ENCODE measurements at regions not wholly inside any gene's neighbourhood (a gene's known extent, or its start where the extent isn't known, plus 50 kb on each side); places are given as distances from the start of the nearest gene placed in this dataset.

DNA sequence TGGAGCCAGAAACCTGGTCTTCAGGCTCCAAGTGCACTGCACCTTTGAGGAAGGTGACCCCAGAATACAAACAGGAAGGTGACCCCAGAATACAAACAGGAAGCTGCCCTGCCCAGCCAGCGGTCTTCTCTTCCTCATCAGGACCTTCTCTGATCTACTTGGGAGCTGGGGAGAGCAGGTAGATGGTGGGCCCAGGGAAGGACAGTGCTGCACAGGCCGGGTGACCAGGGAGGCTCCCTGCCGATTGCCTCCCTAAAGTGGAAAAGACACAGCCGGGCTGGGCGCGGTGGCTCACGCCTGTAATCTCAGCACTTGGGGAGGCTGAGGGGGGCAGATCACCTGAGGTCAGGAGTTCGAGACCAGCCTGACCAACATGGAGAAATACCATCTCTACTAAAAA, 151.8 kb upstream of the CHST15 start:
- 95% methylated on average over 8 of the region's 8 CpGs for WGBS (ENCODE audit: low lambda C conversion rate, missing lambda C conversion rate)
- TF ChIP-seq, protein P1, sequence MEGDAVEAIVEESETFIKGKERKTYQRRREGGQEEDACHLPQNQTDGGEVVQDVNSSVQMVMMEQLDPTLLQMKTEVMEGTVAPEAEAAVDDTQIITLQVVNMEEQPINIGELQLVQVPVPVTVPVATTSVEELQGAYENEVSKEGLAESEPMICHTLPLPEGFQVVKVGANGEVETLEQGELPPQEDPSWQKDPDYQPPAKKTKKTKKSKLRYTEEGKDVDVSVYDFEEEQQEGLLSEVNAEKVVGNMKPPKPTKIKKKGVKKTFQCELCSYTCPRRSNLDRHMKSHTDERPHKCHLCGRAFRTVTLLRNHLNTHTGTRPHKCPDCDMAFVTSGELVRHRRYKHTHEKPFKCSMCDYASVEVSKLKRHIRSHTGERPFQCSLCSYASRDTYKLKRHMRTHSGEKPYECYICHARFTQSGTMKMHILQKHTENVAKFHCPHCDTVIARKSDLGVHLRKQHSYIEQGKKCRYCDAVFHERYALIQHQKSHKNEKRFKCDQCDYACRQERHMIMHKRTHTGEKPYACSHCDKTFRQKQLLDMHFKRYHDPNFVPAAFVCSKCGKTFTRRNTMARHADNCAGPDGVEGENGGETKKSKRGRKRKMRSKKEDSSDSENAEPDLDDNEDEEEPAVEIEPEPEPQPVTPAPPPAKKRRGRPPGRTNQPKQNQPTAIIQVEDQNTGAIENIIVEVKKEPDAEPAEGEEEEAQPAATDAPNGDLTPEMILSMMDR (IDR thresholded peaks at IDR 0.05; ENCODE audit: poor library complexity), result no peak
- TF ChIP-seq EZH2 (IDR thresholded peaks at IDR 0.05; ENCODE audit: borderline replicate concordance), result no peak
- no peak for TF ChIP-seq EZH2phosphoT487 (IDR thresholded peaks at IDR 0.05; ENCODE audit: low read depth, severe bottlenecking, unreplicated experiment)
- Histone ChIP-seq H3K27ac (no peak overlapping the region), H3K27me3 (no peaks in the 10 kb centered on the region), H4K20me1 (ENCODE audit: insufficient read depth, poor library complexity, severe bottlenecking) (no peaks in the 10 kb centered on the region), H2AFZ (no peak overlapping the region), H3K4me3 (no peak overlapping the region), H3K36me3 (replicated peaks; ENCODE audit: insufficient read depth, low read depth) (no peaks in the 10 kb centered on the region), H3K79me2 (no peaks in the 10 kb centered on the region), H3K9me3 (ENCODE audit: low read depth) (no peaks in the 10 kb centered on the region), H3K9me2 (replicated peaks; ENCODE audit: insufficient read depth) (no peaks in the 10 kb centered on the region), H3K4me1 (ENCODE audit: insufficient read depth) (no peaks in the 10 kb centered on the region), H3K4me2 (no peak overlapping the region)
- no peak for DNase-seq (ENCODE audit: low spot score)

DNA sequence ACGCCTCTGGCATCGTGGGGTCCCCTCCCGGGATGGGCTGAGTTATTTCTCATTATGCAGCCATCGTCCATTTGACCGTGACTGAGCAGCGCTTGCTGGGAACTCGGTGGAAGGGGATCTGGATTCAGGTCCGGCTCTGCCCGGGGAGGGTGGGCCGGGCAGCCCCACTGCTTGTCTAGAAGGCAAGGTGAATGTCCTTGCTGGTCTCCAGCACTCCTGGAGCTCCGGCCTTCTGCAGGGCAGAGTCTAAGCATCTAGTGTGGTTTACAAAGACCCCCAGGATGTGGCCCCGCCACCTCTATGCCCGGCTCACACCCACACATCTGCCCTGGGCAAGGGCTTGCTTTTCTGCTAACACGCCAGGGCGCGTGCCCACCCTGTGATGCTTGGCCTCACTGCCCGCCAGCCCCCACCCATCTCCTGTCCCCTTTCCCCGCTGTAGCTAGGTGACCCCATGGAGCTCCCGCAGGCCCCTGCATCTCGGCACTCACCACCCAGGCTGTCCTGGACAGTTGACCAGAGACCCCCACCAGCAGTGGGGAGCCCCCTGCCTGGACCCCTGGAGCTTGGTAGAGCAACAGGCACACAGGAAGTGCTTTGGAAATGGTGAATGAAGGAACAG, 151.0 kb upstream of the CHST15 start:
- Histone ChIP-seq H3K4me3 (no peak overlapping the region), H3K27ac (no peak overlapping the region), H2AFZ (no peak overlapping the region), H3K4me2 (no peak overlapping the region), H3K36me3 (replicated peaks; ENCODE audit: insufficient read depth, low read depth) (no peaks in the 10 kb centered on the region), H3K9me2 (replicated peaks; ENCODE audit: insufficient read depth) (no peaks in the 10 kb centered on the region), H3K4me1 (ENCODE audit: insufficient read depth) (no peaks in the 10 kb centered on the region), H3K79me2 (no peaks in the 10 kb centered on the region), H3K27me3 (no peaks in the 10 kb centered on the region), H4K20me1 (ENCODE audit: insufficient read depth, poor library complexity, severe bottlenecking) (no peaks in the 10 kb centered on the region), H3K9me3 (ENCODE audit: low read depth) (no peaks in the 10 kb centered on the region)
- WGBS (ENCODE audit: low lambda C conversion rate, missing lambda C conversion rate), result 93% methylated on average over 16 of the region's 20 CpGs
- TF ChIP-seq EZH2 (IDR thresholded peaks at IDR 0.05; ENCODE audit: borderline replicate concordance), result no peak
- TF ChIP-seq EZH2phosphoT487 (IDR thresholded peaks at IDR 0.05; ENCODE audit: low read depth, severe bottlenecking, unreplicated experiment), result no peak
- TF ChIP-seq, protein P1 (IDR thresholded peaks at IDR 0.05; ENCODE audit: poor library complexity), result no peak
- DNase-seq (ENCODE audit: low spot score), result no peak

DNA sequence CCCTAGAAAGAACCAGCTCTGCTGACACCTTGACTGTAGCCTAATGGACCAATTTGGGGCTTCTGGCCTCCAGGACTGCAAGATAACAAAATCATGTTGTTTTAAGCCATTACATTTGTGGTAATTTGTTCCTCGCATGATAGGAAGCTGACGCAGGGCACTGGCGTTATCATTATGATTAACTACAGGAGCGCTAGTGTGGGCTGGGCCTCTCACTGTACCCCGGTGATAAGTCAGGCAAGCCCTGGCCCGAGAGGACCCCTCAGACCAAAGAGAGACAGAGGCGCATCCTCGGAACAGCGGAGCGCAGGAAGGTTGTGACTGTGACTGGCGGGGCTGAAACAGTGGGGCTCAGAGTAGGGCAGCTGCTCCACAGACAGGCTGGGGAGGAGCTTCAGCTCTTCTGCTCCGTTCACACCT, 150.3 kb upstream of the CHST15 start:
- WGBS (ENCODE audit: low lambda C conversion rate, missing lambda C conversion rate), result 71% methylated on average over 11 of the region's 12 CpGs
- Histone ChIP-seq H3K4me1 (ENCODE audit: insufficient read depth) (no peaks in the 10 kb centered on the region), H3K4me2 (no peak overlapping the region), H4K20me1 (ENCODE audit: insufficient read depth, poor library complexity, severe bottlenecking) (no peaks in the 10 kb centered on the region), H3K27ac (no peak overlapping the region), H3K27me3 (no peaks in the 10 kb centered on the region), H2AFZ (no peak overlapping the region), H3K79me2 (no peaks in the 10 kb centered on the region), H3K36me3 (replicated peaks; ENCODE audit: insufficient read depth, low read depth) (no peaks in the 10 kb centered on the region), H3K9me2 (replicated peaks; ENCODE audit: insufficient read depth) (no peaks in the 10 kb centered on the region), H3K9me3 (ENCODE audit: low read depth) (no peaks in the 10 kb centered on the region), H3K4me3 (no peak overlapping the region)
- TF ChIP-seq EZH2 (IDR thresholded peaks at IDR 0.05; ENCODE audit: borderline replicate concordance) (no peak), EZH2phosphoT487 (IDR thresholded peaks at IDR 0.05; ENCODE audit: low read depth, severe bottlenecking, unreplicated experiment) (no peak)
- TF ChIP-seq, protein P1 (IDR thresholded peaks at IDR 0.05; ENCODE audit: poor library complexity), result no peak
- no peak for DNase-seq (ENCODE audit: low spot score)
